GM19395 (cell line): ENCODE measurements at regions not wholly inside any gene's neighbourhood (a gene's known extent, or its start where the extent isn't known, plus 50 kb on each side); places are given as distances from the start of the nearest gene placed in this dataset.

Source experiments
- ATAC-seq: cut with Tn5 transposase; IDR thresholded peaks from one replicate; pipeline ENCODE4 v1.9.1; 2021; ENCODE audit warnings: mild to moderate bottlenecking, moderate library complexity; ENCODE audit not compliant: unreplicated experiment

DNA sequence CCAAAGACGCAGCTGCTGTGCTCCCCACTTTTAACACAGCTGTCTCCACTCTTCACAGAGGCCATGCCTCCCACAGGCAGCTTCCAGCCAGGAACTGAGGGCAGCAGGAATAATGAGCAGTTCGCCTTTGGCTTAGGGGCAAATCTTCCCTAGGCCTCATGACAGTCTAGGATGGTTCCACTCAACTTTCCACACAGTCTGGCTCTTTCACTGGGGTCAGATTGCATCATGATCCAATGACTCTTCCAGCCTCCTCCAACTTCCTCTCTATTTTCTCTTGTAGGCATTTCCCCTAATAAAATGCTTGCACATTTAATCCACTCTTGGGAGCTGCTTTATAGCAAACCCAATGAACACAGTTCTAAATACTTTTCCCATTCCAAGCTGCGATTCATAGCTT lies 271.6 kb upstream of the ATP2B1 start:
- ATAC-seq: no peak

DNA sequence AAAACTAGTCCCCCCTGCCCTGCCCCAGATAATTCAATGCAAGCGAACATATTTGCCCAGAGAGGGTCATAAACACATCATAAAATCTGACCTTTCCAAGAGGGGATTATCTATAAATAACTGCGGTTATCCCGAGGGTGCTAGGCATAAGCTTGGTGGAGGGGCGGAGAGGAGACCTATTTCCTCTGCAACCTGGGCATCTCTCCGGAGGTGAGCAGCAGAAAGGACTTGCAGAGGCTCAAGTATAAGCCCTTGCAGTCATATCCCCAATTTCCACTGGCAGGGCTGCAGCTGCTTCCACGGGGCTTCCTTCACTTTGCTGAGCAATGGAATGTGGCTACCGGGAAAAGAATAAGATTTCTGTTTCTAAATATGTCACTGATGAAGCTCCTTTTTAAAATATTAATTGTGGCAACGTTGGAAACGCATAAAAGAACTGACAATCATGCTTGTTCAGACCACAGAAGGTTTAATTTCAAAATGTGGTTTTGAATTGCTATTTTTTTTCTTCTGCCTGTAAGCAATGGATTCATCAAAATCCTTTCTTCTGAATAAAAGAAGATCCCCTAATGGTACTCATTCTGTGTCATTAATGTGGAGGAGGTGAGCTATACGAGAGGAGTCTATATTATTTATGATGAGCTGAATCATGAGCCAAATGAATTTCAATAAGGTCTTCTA lies 268.9 kb upstream of the ATP2B1 start:
- ATAC-seq: no peak

DNA sequence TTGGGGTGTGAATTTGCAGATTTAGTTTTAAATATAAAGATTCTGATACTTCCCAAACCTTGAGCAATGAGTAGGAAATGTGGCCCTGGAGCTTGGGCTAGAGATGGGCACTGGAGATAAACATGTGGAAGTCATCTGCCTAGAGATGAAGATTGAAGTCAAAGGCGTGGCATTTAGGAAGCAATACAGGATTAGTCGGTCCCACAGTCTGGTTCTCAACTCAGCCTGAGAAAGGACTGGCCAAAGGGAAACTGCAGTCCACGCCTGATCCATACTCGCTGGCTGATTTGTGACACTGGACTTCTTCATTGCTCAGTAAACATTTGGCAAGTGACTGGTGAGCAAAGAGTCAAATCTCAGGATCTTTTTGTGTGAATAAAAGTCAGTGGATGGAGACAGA lies 268.2 kb upstream of the ATP2B1 start:
- no peak for ATAC-seq

DNA sequence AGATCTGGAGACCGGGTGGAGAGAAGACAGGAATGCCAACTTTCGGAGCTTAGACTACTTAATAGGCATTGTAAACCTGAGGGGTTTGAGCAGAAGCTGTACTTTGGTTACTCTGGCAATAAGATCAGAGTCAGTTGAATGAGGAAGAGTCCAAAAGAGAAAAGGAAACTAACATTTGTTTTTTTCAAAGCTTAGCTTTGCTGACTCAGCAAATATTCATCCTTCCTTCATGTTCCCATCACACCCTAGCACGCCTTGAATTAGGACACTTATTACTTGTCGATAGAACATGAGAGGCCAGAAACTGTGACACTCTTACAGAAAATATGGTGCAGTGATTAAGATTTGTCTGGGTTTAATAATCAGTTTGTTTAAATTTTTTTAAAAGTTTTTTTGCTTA lies 266.9 kb upstream of the ATP2B1 start:
- ATAC-seq: no peak

DNA sequence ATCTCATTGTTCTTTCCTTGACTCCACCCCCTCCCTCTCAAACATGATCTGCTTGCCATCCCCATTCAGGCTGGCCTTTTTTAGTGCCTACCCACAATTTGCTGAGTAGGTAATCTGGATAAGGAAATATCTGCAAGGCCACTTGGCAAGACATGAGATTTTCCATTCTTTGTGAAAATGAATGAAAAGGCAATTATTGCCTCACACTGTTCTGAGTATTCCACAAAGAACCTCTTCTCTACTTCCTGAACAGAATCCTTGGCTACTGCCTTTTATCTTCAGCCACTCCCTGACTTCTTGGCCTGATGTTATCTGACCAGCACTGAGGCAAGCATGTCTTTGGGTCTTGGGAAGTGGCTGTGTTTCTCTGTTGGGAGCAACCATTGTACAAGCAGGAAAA lies 263.2 kb upstream of the ATP2B1 start:
- ATAC-seq: no peak

DNA sequence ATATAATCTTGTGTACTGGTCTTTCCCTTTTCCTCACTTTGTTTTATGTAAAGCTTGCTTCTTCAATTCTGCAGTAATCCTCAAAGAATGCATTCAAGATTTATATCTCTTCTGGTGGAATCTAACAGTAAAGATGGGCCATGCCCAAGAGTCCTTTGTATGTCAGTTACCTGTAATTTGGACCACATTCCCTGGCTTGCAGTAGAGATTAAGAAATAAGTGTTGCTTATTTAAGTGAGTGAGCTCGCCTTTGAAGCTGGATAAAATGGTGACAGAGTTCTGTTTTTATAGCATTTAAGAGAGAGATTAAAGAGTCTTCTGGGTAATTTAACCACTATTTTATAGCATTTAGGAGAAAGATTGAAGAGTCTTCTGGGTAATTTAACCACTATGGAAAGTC lies 262.1 kb upstream of the ATP2B1 start:
- no peak for ATAC-seq

DNA sequence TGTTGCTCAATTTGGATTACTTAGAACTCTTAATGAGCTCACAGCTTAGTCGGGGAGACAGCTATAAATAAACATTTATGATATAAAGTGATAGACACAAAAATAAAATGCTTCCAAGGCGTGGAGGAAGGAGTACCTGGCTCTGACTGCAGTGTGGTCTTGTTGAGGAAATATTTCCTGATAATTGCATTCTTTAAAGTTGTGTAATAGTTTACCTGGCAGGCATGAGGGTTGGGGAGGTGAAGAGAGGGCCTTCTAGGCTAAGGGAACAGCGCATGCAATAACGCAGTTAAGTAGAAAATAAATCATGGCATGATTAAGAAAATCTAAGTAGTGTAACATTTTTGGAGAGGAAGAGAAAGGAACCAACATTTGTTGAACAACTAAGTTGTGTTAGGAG lies 260.5 kb upstream of the ATP2B1 start:
- ATAC-seq: no peak

DNA sequence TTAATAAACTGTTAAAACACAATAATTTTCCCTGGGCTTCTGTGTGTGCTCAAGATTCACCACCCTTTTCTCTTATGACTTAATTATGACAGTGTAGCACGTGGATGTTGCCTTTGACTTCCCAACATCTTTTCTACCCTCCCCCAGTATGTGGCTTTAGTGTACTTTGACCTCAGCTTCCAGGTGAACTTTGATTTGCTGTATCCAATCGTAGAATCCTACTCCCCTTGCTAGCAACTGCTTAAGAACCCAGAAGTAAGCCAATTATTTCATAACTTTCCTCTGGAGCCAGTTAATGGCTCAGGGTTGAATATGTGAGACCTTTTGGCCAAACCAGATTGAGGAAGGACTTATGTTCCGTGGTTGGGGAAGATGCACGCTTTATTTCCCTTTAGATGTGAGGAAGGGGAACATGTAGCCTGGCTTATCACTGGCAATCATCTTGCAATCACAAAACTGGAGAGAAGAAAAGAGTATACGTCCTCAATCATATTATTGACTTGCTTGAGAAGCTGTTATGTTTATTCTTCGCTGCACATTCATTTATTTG lies 259.6 kb upstream of the ATP2B1 start:
- no peak for ATAC-seq

DNA sequence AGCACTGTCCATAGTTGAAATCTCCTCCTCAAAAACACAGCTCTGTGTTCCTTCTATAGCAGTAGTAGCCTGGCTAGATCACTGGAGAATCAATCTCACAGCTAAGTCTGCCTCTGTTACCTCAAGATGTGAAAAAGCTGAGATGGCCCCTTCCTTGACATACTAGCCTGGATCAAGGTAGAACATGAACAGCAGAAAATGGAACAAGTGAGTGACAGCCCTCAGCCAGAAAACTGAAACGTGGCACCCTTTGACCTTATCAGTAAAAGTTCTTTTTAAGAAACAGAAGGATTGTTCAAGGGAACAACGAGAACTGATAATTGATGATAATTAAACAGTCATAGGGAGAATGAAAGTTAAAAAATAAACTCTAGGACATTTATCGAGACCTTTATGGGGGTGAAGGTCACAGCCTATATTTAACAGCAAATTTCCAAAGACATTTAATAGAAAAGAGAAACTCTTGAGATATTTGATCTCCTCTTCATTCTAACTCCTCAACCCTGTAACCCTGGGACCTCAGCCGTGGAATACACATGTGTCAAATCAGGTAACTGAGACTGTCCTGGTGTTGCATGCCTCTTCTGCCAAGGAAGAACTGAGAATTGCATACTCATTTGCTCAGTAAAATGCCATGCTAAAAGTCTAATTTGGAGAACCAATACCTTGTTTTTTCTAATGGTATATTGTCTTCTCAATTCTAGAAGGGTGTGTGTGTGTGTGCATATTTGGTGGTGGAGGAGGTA lies 258.0 kb upstream of the ATP2B1 start:
- no peak for ATAC-seq

DNA sequence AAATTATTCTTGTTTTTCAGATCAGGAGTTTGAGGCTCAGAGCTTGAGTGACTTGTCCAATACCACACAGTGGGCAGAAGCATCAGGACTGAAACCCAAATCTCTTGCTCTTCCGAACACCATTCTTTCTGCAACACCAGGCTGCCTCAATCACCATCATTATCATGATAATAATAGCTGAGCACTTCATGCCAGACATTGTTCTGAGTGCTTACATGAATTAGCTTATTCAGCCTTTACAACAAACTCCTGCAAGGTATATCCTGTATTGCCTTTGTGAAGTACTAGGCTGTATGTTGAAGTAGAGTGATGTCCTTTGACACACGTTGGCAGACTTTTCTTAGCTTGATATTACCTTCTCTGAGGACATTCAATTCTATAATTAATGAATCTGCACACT lies 257.4 kb upstream of the ATP2B1 start:
- ATAC-seq: no peak

DNA sequence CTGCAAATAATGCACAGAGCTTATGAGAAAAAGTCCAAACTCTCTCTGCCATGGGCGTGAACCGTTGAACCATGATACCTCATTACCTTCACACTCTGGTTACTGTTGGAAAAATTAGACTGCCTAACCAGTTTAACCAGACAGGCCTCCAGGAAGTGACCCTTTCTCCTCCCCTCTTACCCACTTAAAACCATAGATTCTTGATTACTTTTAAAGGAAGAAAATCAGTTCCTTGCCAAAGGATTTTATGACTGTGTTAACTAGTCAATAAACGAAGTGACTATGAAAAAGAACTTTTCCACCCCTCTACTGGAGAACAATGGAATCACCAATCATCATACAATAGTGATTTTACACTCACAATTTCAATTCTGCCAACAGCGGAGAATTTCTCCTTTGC lies 254.0 kb upstream of the ATP2B1 start:
- no peak for ATAC-seq

DNA sequence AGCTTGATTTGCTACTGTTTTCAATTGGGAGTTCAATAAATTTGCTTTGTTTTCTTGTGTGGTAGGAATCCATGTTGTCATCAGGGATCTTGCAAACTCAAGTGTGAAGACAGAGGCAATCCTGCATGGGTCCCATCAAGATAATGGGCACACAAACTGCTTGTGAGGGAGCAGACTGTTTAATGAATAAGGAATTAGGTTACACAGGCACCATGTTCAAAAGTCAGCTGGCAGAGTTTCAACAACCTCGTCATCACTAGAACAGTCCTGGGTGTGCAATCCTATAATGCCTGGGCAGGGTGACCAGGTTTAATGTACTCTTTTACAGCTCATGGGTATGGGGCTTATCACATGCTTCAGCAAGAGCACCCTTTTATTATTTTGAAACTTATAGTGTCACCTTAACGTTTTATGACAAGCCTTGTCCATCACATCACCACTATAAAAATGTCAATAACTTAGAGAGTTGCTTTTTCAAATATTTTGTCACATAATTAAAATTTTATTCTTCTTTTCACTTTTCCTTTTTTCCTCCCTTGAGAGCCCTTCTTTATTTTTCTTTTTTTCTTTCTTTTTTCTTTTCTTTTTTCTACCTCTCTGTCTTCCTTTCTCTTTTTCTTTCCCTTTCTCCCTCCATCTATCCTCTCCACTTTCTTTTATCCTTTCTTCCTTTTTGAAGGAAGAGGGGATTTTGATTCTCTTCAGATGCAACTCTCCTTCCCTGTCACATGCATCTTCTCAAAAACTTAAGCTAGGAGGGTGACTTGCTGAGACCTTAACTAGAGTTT lies 252.2 kb upstream of the ATP2B1 start:
- peak; percentile 44 for ATAC-seq

DNA sequence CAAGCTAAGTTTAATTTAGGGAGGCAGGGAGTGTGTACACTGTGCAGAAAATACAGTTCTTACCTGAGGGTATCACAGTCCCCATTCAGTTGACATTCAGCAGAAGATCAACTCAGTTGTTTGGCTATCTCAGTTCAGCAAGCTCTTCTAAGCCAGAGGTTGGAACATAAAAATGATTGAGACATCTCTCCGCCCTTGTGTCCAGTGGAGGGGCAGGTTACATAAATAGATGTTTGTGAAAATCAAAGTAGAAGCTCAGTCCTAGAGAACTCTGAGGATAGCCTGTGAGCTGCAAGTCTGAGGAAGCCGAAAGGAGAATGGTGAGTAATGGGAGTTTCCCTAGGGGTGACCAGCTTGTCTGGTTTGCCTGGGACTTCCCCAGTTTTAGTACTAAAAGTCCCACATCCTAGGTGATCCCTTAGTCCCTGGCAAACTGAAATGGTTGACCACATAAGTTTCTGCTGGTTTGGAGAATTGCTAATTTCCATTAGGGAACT lies 251.4 kb upstream of the ATP2B1 start:
- ATAC-seq: peak; percentile 95

DNA sequence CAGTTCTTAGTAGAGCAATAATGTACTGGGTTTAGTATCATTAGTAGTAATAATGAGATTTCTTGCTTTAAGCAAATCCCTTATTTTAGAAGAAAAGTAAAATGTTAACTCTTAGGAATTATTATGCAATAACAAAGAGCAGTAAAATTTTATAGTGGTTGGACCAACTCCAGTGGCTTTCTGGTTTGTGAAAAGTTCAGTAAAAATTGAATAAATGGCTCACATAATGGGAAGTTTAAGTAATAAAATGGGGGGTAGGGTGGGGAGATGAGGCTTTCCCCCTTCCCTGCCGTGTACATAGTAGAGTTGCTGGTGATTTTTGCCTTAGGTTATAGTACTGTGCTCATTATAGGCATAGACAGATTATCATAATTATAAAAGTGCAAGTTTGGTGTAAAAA lies 250.5 kb upstream of the ATP2B1 start:
- no peak for ATAC-seq

DNA sequence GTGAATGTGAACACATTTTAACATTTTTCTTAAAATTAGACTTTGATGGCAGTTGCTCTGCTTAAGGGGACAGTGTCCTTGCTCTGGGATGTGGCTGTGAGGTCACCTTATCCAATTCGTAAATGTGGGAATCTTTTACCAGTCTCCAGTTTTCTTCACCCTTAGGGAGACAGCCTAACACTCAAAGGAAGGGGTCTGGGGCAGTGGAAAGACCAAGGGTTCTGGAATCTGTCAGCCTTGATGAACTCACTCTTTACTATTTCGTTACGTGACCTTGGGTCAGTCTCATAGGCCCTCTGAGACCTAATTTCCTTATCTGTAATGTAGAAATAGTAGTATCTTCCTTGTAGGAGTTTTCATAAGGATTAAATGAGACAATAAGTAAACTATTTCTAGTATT lies 245.6 kb upstream of the ATP2B1 start:
- ATAC-seq: no peak

DNA sequence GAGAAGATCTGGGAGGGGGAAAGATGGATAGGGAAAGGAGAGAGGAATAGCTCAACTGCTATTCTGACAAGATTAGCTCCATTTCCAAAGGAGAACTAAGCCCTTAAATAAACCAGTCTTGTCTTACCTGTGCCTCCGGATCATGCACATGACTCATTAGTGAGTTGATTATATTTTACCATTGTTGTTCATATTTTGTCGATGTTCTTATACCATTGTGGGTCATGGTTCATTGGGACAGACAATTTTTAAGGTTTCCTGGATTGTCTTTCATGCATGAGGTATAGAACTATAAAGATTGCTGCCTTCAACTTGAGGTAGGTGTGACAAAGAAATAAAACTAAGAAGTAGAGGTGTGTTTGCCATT lies 243.0 kb upstream of the ATP2B1 start:
- no peak for ATAC-seq

DNA sequence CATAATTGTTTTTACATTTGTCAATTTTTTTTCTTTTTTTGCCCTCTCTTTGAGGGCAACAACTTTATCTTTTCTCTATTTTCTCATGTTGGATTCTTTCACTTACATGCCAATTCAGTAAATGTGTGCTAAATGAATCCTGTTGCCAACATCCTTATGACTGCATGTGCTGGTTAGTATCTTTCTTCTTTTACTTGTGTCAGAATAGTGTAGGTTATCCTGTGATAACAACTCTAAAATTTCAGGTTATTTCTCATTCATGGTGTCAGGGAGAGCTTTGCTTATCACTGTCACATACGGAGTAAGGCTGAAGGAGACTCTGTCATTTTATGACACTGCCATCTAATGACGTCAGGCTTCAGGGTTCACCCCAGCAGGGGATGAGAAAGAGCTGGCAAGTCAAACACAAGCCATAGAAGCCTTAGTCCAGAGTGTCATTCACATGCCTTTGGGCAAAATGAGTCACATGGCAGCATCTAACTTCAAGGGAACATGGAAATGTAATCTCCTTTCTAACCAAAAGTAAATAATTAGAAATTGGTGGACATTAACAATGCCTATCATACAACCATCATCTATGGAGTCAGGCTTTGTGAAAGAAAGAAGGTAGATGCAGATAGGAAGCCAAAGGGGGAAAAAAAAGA lies 242.5 kb upstream of the ATP2B1 start:
- no peak for ATAC-seq

DNA sequence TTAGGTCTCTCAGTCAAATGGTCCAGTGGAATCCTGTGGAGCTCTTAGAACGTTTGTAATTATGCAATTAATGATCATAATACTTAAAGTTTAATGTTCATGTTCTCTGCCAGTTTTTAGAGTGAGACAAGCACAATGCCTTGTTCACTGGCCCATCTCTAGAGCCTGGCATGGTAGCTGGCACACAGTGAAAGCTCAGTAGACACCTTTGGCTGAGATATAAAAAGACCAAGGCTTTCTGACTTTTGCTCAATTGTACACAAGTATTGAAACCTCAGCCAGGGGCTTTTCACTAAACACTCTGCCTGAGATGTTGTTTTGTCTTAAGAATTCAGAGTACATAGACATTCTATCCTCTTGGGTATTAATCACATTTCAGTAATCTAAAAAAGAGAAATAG lies 241.8 kb upstream of the ATP2B1 start:
- peak; percentile 47 for ATAC-seq

DNA sequence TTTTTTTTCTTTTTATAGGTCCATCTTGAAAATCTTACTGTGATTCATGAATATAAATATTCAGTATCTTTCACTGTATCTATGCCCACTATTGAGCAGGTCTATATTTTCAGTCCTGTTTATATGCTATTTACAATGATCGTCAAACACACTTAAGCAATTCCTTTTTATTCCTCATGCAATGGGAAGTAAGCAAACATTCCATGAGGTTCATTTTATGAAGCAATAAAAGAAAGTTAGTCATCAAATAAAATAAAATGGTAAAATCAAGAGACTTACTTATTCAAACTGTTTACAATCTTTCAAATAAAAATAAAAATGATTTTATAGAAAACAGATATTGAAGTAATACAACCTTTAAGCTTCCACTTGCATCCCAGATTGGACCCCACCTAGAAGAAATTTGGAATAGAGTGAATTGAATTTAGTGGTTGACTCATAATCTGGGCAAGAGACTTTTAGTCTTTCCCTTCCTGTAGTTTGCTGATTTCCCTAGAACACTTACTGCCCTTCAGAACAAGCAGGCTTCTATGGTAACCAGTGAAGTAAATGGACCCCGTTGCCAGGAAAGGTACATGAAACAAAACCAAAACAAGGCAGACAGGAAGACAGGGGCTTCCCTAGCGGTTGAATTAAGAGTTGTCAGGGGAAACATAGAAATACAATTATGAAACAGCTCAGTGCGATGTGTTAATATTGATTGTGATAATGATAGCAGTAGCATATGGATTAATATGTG lies 241.0 kb upstream of the ATP2B1 start:
- ATAC-seq: peak; percentile 95
